Astrocyte (in vitro differentiated cells and primary cell): ENCODE measurements at regions not wholly inside any gene's neighbourhood (a gene's known extent, or its start where the extent isn't known, plus 50 kb on each side); places are given as distances from the start of the nearest gene placed in this dataset.

Experiments used
- DNase-seq: peaks from one replicate; pipeline ENCODE4 v3.0.0-alpha.2; 2010; ENCODE audit warnings: low read depth
- FAIRE-seq: peaks from 2 replicates; lab custom pipeline; 2011; peaks lifted over from hg19 to GRCh38; lab: Jason Lieb, UNC
- H2AFZ ChIP-seq: 2 replicates; pipeline ENCODE4 v1.6.0; 2012; ENCODE audit warnings: low read depth, low read length, inconsistent platforms
- H3K27ac ChIP-seq: 2 replicates; pipeline ENCODE4 v1.5.1; 2011; ENCODE audit warnings: low read depth, low read length, inconsistent platforms
- H3K27me3 ChIP-seq: 2 replicates; pipeline ENCODE4 v1.6.0; 2011; ENCODE audit warnings: low read length, inconsistent platforms; ENCODE audit not compliant: insufficient read depth
- H3K36me3 ChIP-seq: 2 replicates; pipeline ENCODE4 v1.5.1; 2011; ENCODE audit warnings: low read length, inconsistent platforms; ENCODE audit not compliant: insufficient read depth
- H3K4me1 ChIP-seq: 2 replicates; pipeline ENCODE4 v1.5.1; 2011; ENCODE audit warnings: low read length, inconsistent platforms; ENCODE audit not compliant: insufficient read depth
- H3K4me2 ChIP-seq: 2 replicates; pipeline ENCODE4 v1.6.0; 2012; ENCODE audit warnings: low read length, inconsistent platforms
- H3K4me3 ChIP-seq: 2 replicates; pipeline ENCODE4 v1.5.1; 2011; ENCODE audit warnings: low read depth, mild to moderate bottlenecking, low read length, inconsistent platforms; ENCODE audit not compliant: insufficient read depth
- H3K79me2 ChIP-seq: 2 replicates; pipeline ENCODE4 v1.6.0; 2012; ENCODE audit warnings: mild to moderate bottlenecking, low read length, inconsistent platforms; ENCODE audit not compliant: insufficient read depth
- H3K9ac ChIP-seq: 2 replicates; pipeline ENCODE4 v1.6.0; 2012; ENCODE audit warnings: mild to moderate bottlenecking, low read length, inconsistent platforms
- H3K9me3 ChIP-seq: 2 replicates; pipeline ENCODE4 v1.5.1; 2012; ENCODE audit warnings: low read depth, mild to moderate bottlenecking, low read length, inconsistent platforms; ENCODE audit not compliant: insufficient read depth
- H4K20me1 ChIP-seq: 2 replicates; pipeline ENCODE4 v1.6.0; 2012; ENCODE audit warnings: low read length, inconsistent platforms; ENCODE audit not compliant: insufficient read depth
- H3K27ac Mint-ChIP-seq: one replicate; pipeline ENCODE4 v1.8.0; 2021; ENCODE audit warnings: mild to moderate bottlenecking, mixed read lengths; ENCODE audit not compliant: unreplicated experiment
- H3K27me3 Mint-ChIP-seq: one replicate; pipeline ENCODE4 v1.8.0; 2021; ENCODE audit warnings: low read depth, mixed read lengths; ENCODE audit not compliant: unreplicated experiment
- H3K36me3 Mint-ChIP-seq: one replicate; pipeline ENCODE4 v1.8.0; 2021; ENCODE audit warnings: low read depth, mixed read lengths; ENCODE audit not compliant: unreplicated experiment
- H3K4me1 Mint-ChIP-seq: one replicate; pipeline ENCODE4 v1.8.0; 2021; ENCODE audit warnings: low read depth, mixed read lengths; ENCODE audit not compliant: unreplicated experiment
- H3K4me3 Mint-ChIP-seq: one replicate; pipeline ENCODE4 v1.8.0; 2021; ENCODE audit warnings: mild to moderate bottlenecking, moderate library complexity, mixed read lengths; ENCODE audit not compliant: unreplicated experiment
- H3K9me3 Mint-ChIP-seq: one replicate; pipeline ENCODE4 v1.8.0; 2021; ENCODE audit warnings: mild to moderate bottlenecking, mixed read lengths; ENCODE audit not compliant: unreplicated experiment
- CTCF ChIP-seq: IDR thresholded peaks from 2 replicates; pipeline ENCODE4 v1.5.1; 2011; ENCODE audit warnings: low read depth, mild to moderate bottlenecking, inconsistent platforms, low read length, moderate library complexity; ENCODE audit not compliant: insufficient read depth
- EZH2 ChIP-seq: IDR thresholded peaks from 2 replicates; pipeline ENCODE4 v1.6.1; 2012; ENCODE audit warnings: mild to moderate bottlenecking, low read length, inconsistent platforms; ENCODE audit not compliant: insufficient read depth

DNA sequence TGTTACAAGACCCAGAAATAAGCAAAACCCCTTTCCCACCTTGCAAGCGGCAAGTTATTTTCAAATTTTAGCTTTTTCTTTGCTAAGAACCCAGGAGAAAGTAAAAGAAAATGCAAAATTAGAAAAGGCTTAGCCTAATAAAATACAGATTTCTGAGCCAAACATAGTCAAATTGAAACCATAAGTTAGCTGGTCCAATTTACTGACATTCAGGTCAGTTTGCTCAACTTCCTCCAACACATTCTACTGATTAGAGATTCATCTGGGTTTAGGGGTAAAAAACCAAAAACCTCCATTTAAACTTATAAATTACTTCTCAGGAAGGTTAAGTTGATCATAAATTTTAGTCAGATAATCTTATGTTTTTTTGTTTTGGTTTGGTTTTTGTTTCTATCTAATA is 701.8 kb upstream of the CXADR start:
- H3K27ac ChIP-seq: no peak overlapping the region
- H3K4me2 ChIP-seq: no peak overlapping the region
- TF ChIP-seq CTCF: no peak
- TF ChIP-seq EZH2: no peak
- H3K4me3 ChIP-seq: no peak overlapping the region
- no peaks in the 10 kb centered on the region for H3K27me3 ChIP-seq
- no peaks in the 10 kb centered on the region for H3K4me1 Mint-ChIP-seq
- no peak overlapping the region for H3K4me3 Mint-ChIP-seq
- H3K27me3 Mint-ChIP-seq: no peaks in the 10 kb centered on the region
- H4K20me1 ChIP-seq: no peaks in the 10 kb centered on the region
- H3K9ac ChIP-seq: no peak overlapping the region
- H3K36me3 ChIP-seq: no peaks in the 10 kb centered on the region
- H3K27ac Mint-ChIP-seq: no peak overlapping the region
- FAIRE-seq (no peak), DNase-seq (no peak)
- H3K9me3 Mint-ChIP-seq: peaks cover 2% of the 10 kb centered on the region
- no peaks in the 10 kb centered on the region for H3K4me1 ChIP-seq
- no peaks in the 10 kb centered on the region for H3K9me3 ChIP-seq
- no peak overlapping the region for H2AFZ ChIP-seq
- H3K36me3 Mint-ChIP-seq: no peaks in the 10 kb centered on the region
- no peaks in the 10 kb centered on the region for H3K79me2 ChIP-seq

DNA sequence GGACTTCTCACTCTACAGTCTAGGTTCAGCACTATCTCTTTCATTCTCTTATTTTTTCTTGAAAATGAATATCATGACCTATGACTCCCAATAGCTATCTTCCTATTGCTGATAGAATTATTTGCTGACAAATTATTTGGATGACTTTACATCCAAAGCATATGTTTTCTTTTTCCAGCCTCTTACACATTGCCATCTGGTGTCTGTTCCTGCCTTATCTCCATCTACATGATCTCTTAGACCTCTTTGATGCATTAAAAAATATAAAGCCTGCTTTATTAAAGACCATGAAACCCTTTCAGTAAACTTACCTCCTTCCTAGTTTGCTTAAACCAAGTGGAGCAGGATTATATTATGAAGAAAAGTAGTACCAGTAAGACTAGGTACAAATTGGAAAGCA is 700.9 kb upstream of the CXADR start:
- no peak overlapping the region for H3K9ac ChIP-seq
- no peak for TF ChIP-seq CTCF
- TF ChIP-seq EZH2: no peak
- H3K36me3 ChIP-seq: no peaks in the 10 kb centered on the region
- no peak for FAIRE-seq
- Mint-ChIP-seq H3K4me3 (no peak overlapping the region), H3K9me3 (no peaks in the 10 kb centered on the region), H3K4me1 (no peaks in the 10 kb centered on the region), H3K36me3 (no peaks in the 10 kb centered on the region), H3K27me3 (no peaks in the 10 kb centered on the region), H3K27ac (no peak overlapping the region)
- DNase-seq: no peak
- H3K4me2 ChIP-seq: no peak overlapping the region
- no peak overlapping the region for H2AFZ ChIP-seq
- no peaks in the 10 kb centered on the region for H3K79me2 ChIP-seq
- no peaks in the 10 kb centered on the region for H3K9me3 ChIP-seq
- H3K27ac ChIP-seq: no peak overlapping the region
- no peak overlapping the region for H3K4me3 ChIP-seq
- H3K27me3 ChIP-seq: no peaks in the 10 kb centered on the region
- no peaks in the 10 kb centered on the region for H3K4me1 ChIP-seq
- no peaks in the 10 kb centered on the region for H4K20me1 ChIP-seq

DNA sequence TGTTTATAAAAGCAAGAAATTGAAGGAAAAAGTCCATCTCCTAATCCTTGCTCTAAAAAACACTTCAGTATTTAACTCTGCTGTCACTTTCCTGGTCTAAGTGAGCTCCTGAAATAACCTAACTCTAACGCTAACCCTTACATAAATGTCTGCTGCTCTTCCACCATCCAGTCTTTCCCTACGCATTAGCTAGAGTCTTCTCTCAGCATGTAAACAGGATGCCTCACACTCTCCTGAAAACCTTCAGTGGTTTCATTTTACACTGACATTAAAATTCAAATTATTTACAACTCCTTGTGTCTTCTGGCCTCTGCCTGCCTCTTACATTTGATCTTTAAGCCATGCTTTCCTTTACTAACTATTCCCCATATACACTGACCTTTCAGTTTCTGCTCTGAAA is 697.6 kb upstream of the CXADR start:
- no peaks in the 10 kb centered on the region for H3K9me3 ChIP-seq
- H3K27me3 ChIP-seq: no peaks in the 10 kb centered on the region
- no peak overlapping the region for H3K9ac ChIP-seq
- Mint-ChIP-seq H3K36me3 (no peaks in the 10 kb centered on the region), H3K27ac (no peak overlapping the region), H3K27me3 (no peaks in the 10 kb centered on the region), H3K4me1 (peaks cover 7% of the 10 kb centered on the region), H3K4me3 (no peak overlapping the region), H3K9me3 (no peaks in the 10 kb centered on the region)
- no peak overlapping the region for H3K4me3 ChIP-seq
- no peak overlapping the region for H3K4me2 ChIP-seq
- no peak overlapping the region for H3K27ac ChIP-seq
- FAIRE-seq: no peak
- H3K79me2 ChIP-seq: no peaks in the 10 kb centered on the region
- no peaks in the 10 kb centered on the region for H3K4me1 ChIP-seq
- H3K36me3 ChIP-seq: no peaks in the 10 kb centered on the region
- no peak for DNase-seq
- H4K20me1 ChIP-seq: no peaks in the 10 kb centered on the region
- H2AFZ ChIP-seq: no peak overlapping the region
- no peak for TF ChIP-seq CTCF
